ENCODE measurements at regions not wholly inside any gene's neighbourhood (a gene's known extent, or its start where the extent isn't known, plus 50 kb on each side); places are given as distances from the start of the nearest gene placed in this dataset.

DNA sequence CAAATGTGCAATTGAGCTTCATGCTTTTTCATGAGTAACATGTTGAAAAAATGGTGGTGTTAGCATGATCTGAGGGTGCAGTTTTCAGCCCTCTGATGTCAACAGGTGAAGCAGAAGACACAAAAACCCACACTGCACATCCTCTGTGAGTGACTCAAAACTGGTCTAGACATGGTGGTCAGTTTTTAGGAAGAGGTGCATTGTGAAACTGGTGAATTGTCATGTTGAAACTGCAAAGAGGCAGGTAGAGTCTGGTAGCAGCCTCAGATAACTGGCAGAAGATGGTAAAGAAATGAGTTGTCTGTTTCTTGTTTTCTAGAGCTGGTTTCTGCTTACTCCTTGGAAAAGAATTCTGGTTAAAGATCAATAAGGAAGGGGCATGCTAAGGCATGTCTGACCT lies 97.3 kb upstream of the HMCN1 start:
- no peak overlapping the region for H3K4me3 ChIP-seq
- DNase-seq: no peak
- peaks cover 0 to 19% (median 0%) of the 10 kb centered on the region in 6 donors for H3K4me1 ChIP-seq
- H3K36me3 ChIP-seq: no peaks in the 10 kb centered on the region
- no peaks in the 10 kb centered on the region for H3K27me3 ChIP-seq (replicated peaks in 1 of 7)
- peaks cover 0 to 4% (median 0%) of the 10 kb centered on the region in 8 donors for H3K9me3 ChIP-seq
- intact Hi-C loops (cut with DNase I; ENCODE audit: low total_unique reads): no loop called here
- TF ChIP-seq, protein P1, sequence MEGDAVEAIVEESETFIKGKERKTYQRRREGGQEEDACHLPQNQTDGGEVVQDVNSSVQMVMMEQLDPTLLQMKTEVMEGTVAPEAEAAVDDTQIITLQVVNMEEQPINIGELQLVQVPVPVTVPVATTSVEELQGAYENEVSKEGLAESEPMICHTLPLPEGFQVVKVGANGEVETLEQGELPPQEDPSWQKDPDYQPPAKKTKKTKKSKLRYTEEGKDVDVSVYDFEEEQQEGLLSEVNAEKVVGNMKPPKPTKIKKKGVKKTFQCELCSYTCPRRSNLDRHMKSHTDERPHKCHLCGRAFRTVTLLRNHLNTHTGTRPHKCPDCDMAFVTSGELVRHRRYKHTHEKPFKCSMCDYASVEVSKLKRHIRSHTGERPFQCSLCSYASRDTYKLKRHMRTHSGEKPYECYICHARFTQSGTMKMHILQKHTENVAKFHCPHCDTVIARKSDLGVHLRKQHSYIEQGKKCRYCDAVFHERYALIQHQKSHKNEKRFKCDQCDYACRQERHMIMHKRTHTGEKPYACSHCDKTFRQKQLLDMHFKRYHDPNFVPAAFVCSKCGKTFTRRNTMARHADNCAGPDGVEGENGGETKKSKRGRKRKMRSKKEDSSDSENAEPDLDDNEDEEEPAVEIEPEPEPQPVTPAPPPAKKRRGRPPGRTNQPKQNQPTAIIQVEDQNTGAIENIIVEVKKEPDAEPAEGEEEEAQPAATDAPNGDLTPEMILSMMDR (IDR thresholded peaks at IDR 0.05 in 8 of 11, conservative IDR thresholded peaks at IDR 0.05 in 3 of 11): no peak
- TF ChIP-seq POLR2AphosphoS5 (IDR thresholded peaks at IDR 0.05) (no peak), POLR2A (IDR thresholded peaks at IDR 0.05) (no peak)
- peak overlapping the region in 3 of 8 donors; percentile 15 to 48 (median 41) for H3K27ac ChIP-seq

- no peak for DNase-seq
- no peaks in the 10 kb centered on the region for H3K36me3 ChIP-seq
- intact Hi-C loops (cut with DNase I; ENCODE audit: low total_unique reads): no loop called here
- WGBS, 5 donors: 89 to 97% (median 95%) methylated on average over 4 of the region's 4 CpGs
- peaks cover 0 to 19% (median 0%) of the 10 kb centered on the region in 6 donors for H3K4me1 ChIP-seq
- TF ChIP-seq POLR2AphosphoS5 (IDR thresholded peaks at IDR 0.05) (no peak), POLR2A (IDR thresholded peaks at IDR 0.05) (no peak)
- TF ChIP-seq, protein P1 (IDR thresholded peaks at IDR 0.05 in 8 of 11, conservative IDR thresholded peaks at IDR 0.05 in 3 of 11): no peak
- no peaks in the 10 kb centered on the region for H3K27me3 ChIP-seq (replicated peaks in 1 of 7)
- H3K4me3 ChIP-seq: no peak overlapping the region
- H3K9me3 ChIP-seq: peaks cover 0 to 4% (median 0%) of the 10 kb centered on the region in 8 donors
- H3K27ac ChIP-seq: peak overlapping the region in 1 of 8 donors; percentile 81
These were observed 99.5 kb upstream of the HMCN1 start for GRCh38 chr1:185634704-185635103.

DNA sequence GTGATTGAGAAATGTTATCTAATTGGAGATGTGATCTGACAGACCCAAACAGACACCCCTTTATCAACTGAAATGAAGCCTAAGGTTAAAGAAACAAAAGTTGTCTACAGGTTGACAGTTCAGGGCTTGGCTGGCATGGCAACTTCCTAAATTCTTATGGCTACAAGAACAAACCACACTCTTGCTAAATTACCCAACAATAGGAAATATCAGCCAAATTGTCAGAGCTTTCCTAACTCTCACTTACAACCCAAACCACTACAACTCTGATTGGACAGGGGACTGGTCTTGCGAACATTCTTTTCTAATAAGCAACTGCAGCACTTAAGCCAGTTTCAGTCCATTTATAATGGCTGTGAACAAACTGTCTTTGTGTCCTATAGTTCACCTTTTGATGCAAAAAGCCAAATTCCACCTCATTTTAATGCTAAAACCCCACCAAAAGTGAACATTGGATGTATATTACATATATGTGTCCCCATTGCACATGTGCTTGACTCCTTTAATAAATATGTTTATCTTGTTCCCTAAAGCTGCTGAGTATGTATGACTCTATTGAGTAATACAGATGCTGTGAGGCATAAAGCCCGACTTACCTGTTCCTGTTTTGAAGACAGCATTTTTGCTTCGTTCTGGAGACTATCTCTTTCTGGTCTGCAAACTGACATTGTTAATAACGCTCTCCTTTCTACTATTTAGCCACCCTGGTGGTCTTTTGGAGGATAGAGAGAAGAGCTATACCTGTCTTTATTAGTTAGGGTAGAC lies 101.3 kb upstream of the HMCN1 start:
- intact Hi-C loops (cut with DNase I; ENCODE audit: low total_unique reads): no loop called here
- TF ChIP-seq, protein P1 (IDR thresholded peaks at IDR 0.05 in 8 of 11, conservative IDR thresholded peaks at IDR 0.05 in 3 of 11): peak in 1 of 11 experiments; percentile 7
- TF ChIP-seq POLR2AphosphoS5 (IDR thresholded peaks at IDR 0.05) (no peak), POLR2A (IDR thresholded peaks at IDR 0.05) (no peak)
- 52 to 72% (median 62%) methylated on average over 4 of the region's 4 CpGs for WGBS, 5 donors

GRCh38 chr1:185631843-185632242 lies 102.3 kb upstream of the HMCN1 start:
- Histone ChIP-seq H3K4me3 (no peak overlapping the region), H3K36me3 (no peaks in the 10 kb centered on the region), H3K4me1 (peaks cover 0 to 20% (median 0%) of the 10 kb centered on the region in 6 donors), H3K27ac (peak overlapping the region in 1 of 8 donors; percentile 81), H3K27me3 (replicated peaks in 1 of 7) (no peaks in the 10 kb centered on the region), H3K9me3 (peaks cover 0 to 4% (median 0%) of the 10 kb centered on the region in 8 donors)
- no peak for DNase-seq
- intact Hi-C loops (cut with DNase I; ENCODE audit: low total_unique reads): no loop called here
- WGBS, 5 donors: 94 to 100% (median 100%) methylated on average over 1 of the region's 1 CpG
- TF ChIP-seq POLR2A (IDR thresholded peaks at IDR 0.05) (no peak), POLR2AphosphoS5 (IDR thresholded peaks at IDR 0.05) (no peak)
- TF ChIP-seq, protein P1 (IDR thresholded peaks at IDR 0.05 in 8 of 11, conservative IDR thresholded peaks at IDR 0.05 in 3 of 11): no peak

More for the DNA sequence above, 101.3 kb upstream of the HMCN1 start:
- Histone ChIP-seq H3K9me3 (peaks cover 0 to 4% (median 0%) of the 10 kb centered on the region in 8 donors), H3K27ac (peak overlapping the region in 7 of 8 donors; percentile 5 to 81 (median 66)), H3K27me3 (replicated peaks in 1 of 7) (no peaks in the 10 kb centered on the region), H3K36me3 (no peaks in the 10 kb centered on the region), H3K4me3 (no peak overlapping the region), H3K4me1 (peaks cover 0 to 24% (median 0%) of the 10 kb centered on the region in 6 donors)
- no peak for DNase-seq
